H9 (cell line): ENCODE measurements at regions not wholly inside any gene's neighbourhood (a gene's known extent, or its start where the extent isn't known, plus 50 kb on each side); places are given as distances from the start of the nearest gene placed in this dataset.

Experiments
- DNase-seq: peaks from one replicate; pipeline ENCODE4 v3.0.0-alpha.2; 2017
- H2AFZ ChIP-seq: one replicate; pipeline ENCODE4 v1.6.1; 2013; ENCODE audit warnings: mild to moderate bottlenecking, low read length, control low read depth, moderate library complexity
- H2AK5ac ChIP-seq: 2 replicates; pipeline ENCODE4 v1.6.1; 2013; ENCODE audit warnings: low read length, control low read depth, mixed read lengths; ENCODE audit not compliant: insufficient read length
- H2BK120ac ChIP-seq: one replicate; pipeline ENCODE4 v1.6.1; 2013; ENCODE audit warnings: low read depth, mild to moderate bottlenecking, low read length, control low read depth, inconsistent platforms; ENCODE audit not compliant: poor library complexity, severe bottlenecking
- H2BK12ac ChIP-seq: 2 replicates; pipeline ENCODE4 v1.6.1; 2013; ENCODE audit warnings: low read length, control low read depth, mixed read lengths, low read depth; ENCODE audit not compliant: insufficient read length
- H2BK15ac ChIP-seq: 2 replicates; pipeline ENCODE4 v1.6.1; 2013; ENCODE audit warnings: low read depth, low read length, control low read depth
- H2BK20ac ChIP-seq: one replicate; pipeline ENCODE4 v1.6.1; 2013; ENCODE audit warnings: low read depth, mild to moderate bottlenecking, low read length, control low read depth, inconsistent platforms; ENCODE audit not compliant: poor library complexity, severe bottlenecking
- H2BK5ac ChIP-seq: 2 replicates; pipeline ENCODE4 v1.6.1; 2013; ENCODE audit warnings: low read length, control low read depth, mixed read lengths; ENCODE audit not compliant: insufficient read length
- H3K14ac ChIP-seq: 2 replicates; pipeline ENCODE4 v1.6.1; 2013; ENCODE audit warnings: low read length, control low read depth; ENCODE audit not compliant: insufficient read depth
- H3K18ac ChIP-seq: 2 replicates; pipeline ENCODE4 v1.6.1; 2013; ENCODE audit warnings: low read depth, mild to moderate bottlenecking, mixed read lengths, low read length, control low read depth; ENCODE audit not compliant: insufficient read length
- H3K23ac ChIP-seq: 2 replicates; pipeline ENCODE4 v1.6.1; 2013; ENCODE audit warnings: low read length, control low read depth, mixed read lengths, low read depth; ENCODE audit not compliant: insufficient read length
- H3K23me2 ChIP-seq: 2 replicates; pipeline ENCODE4 v1.6.1; 2013; ENCODE audit warnings: low read depth, mild to moderate bottlenecking, mixed read lengths, low read length, control low read depth; ENCODE audit not compliant: insufficient read length, poor library complexity, severe bottlenecking
- H3K27ac ChIP-seq: 2 replicates; pipeline ENCODE4 v1.5.1; 2013; ENCODE audit warnings: low read length, control low read depth, mixed read lengths, low read depth; ENCODE audit not compliant: insufficient read length
- H3K27me3 ChIP-seq: 2 replicates; pipeline ENCODE4 v1.6.1; 2013; ENCODE audit warnings: low read length, control low read depth, inconsistent platforms; ENCODE audit not compliant: insufficient read depth
- H3K4ac ChIP-seq: 2 replicates; pipeline ENCODE4 v1.6.1; 2013; ENCODE audit warnings: low read depth, mild to moderate bottlenecking, control low read depth, inconsistent platforms, low read length, moderate library complexity
- H3K4me1 ChIP-seq: 2 replicates; pipeline ENCODE4 v1.6.1; 2013; ENCODE audit warnings: low read length, control low read depth, inconsistent platforms; ENCODE audit not compliant: insufficient read depth
- H3K4me2 ChIP-seq: 2 replicates; pipeline ENCODE4 v1.6.1; 2013; ENCODE audit warnings: low read length, control low read depth, mixed read lengths; ENCODE audit not compliant: insufficient read length, insufficient read depth
- H3K56ac ChIP-seq: 2 replicates; pipeline ENCODE4 v1.6.1; 2013; ENCODE audit warnings: low read depth, mild to moderate bottlenecking, mixed read lengths, low read length, control low read depth; ENCODE audit not compliant: insufficient read length
- H3K79me1 ChIP-seq: 2 replicates; pipeline ENCODE4 v1.6.1; 2013; ENCODE audit warnings: low read depth, mild to moderate bottlenecking, moderate library complexity, low read length, control low read depth, inconsistent platforms; ENCODE audit not compliant: insufficient read depth, poor library complexity, severe bottlenecking
- H3K79me2 ChIP-seq: 2 replicates; pipeline ENCODE4 v1.6.1; 2013; ENCODE audit warnings: low read length, control low read depth, inconsistent platforms; ENCODE audit not compliant: insufficient read depth
- H3K9ac ChIP-seq: 2 replicates; pipeline ENCODE4 v1.6.1; 2013; ENCODE audit warnings: low read length, control low read depth, mixed read lengths; ENCODE audit not compliant: insufficient read length; ENCODE audit errors: extremely low read depth
- H3K9me3 ChIP-seq: one replicate; pipeline ENCODE4 v1.6.1; 2013; ENCODE audit warnings: low read depth, low read length, inconsistent platforms; ENCODE audit not compliant: control insufficient read depth
- H3T11ph ChIP-seq: one replicate; pipeline ENCODE4 v1.6.1; 2013; ENCODE audit warnings: mild to moderate bottlenecking, low read length, control low read depth, inconsistent platforms
- H4K20me1 ChIP-seq: one replicate; pipeline ENCODE4 v1.6.1; 2013; ENCODE audit not compliant: control insufficient read depth, insufficient read length, insufficient read depth
- H4K5ac ChIP-seq: 2 replicates; pipeline ENCODE4 v1.6.1; 2013; ENCODE audit warnings: low read depth, mild to moderate bottlenecking, mixed read lengths, low read length, control low read depth; ENCODE audit not compliant: insufficient read length
- H4K8ac ChIP-seq: replicated peaks from 2 replicates; pipeline ENCODE4 v1.6.1; 2013; ENCODE audit warnings: low read length, control low read depth, mixed read lengths, low read depth; ENCODE audit not compliant: insufficient read length
- H4K91ac ChIP-seq: 2 replicates; pipeline ENCODE4 v1.6.1; 2013; ENCODE audit warnings: low read depth, mild to moderate bottlenecking, moderate library complexity, mixed read lengths, low read length, control low read depth; ENCODE audit not compliant: insufficient read length
- H3K27ac Mint-ChIP-seq, 3 experiments: 2 replicates in 2 of 3; 3 replicates in 1 of 3; pipeline ENCODE4 v1.8.0; 2020 to 2021; ENCODE audit warnings: mixed read lengths in 3 of 3, mild to moderate bottlenecking in 1 of 3, moderate library complexity in 1 of 3
- H3K27me3 Mint-ChIP-seq: 2 replicates; pipeline ENCODE4 v1.8.0; 2021; ENCODE audit warnings: low read depth, mild to moderate bottlenecking, moderate library complexity, mixed read lengths
- H3K36me3 Mint-ChIP-seq, 3 experiments: 2 replicates in 2 of 3; 3 replicates in 1 of 3; pipeline ENCODE4 v1.8.0; 2020 to 2021; ENCODE audit warnings: low read depth in 3 of 3, mixed read lengths in 3 of 3; ENCODE audit not compliant: insufficient read depth in 1 of 3
- H3K4me1 Mint-ChIP-seq, 2 experiments: 2 replicates each; pipeline ENCODE4 v1.8.0; 2020; ENCODE audit warnings: mixed read lengths in 2 of 2
- H3K4me3 Mint-ChIP-seq, 2 experiments: 2 replicates in 1 of 2; 3 replicates in 1 of 2; pipeline ENCODE4 v1.8.0; 2020 to 2021; ENCODE audit warnings: mild to moderate bottlenecking in 2 of 2, mixed read lengths in 2 of 2, moderate library complexity in 1 of 2
- H3K9me3 Mint-ChIP-seq, 2 experiments: 2 replicates in 1 of 2; 3 replicates in 1 of 2; pipeline ENCODE4 v1.8.0; 2020; ENCODE audit warnings: mild to moderate bottlenecking in 2 of 2, mixed read lengths in 2 of 2, moderate library complexity in 1 of 2
- WGBS: extraction: QIAGEN DNeasy Blood & Tissue Kit; methylation state at CpG from one replicate; pipeline ENCODE4 v1.1.7; 2013; ENCODE audit warnings: missing lambda C conversion rate, low lambda C conversion rate, mixed read lengths; ENCODE audit not compliant: insufficient read length; ENCODE audit errors: extremely low coverage; 5-methylcytosine and 5-hydroxymethylcytosine counted together
- TF ChIP-seq, protein P1 (sequence below): fragments of 200-600 bp; sonication (generic); conservative IDR thresholded peaks from 3 replicates; pipeline ENCODE4 v1.8.0; 2021; ENCODE audit warnings: antibody characterized with exemption, mild to moderate bottlenecking

DNA sequence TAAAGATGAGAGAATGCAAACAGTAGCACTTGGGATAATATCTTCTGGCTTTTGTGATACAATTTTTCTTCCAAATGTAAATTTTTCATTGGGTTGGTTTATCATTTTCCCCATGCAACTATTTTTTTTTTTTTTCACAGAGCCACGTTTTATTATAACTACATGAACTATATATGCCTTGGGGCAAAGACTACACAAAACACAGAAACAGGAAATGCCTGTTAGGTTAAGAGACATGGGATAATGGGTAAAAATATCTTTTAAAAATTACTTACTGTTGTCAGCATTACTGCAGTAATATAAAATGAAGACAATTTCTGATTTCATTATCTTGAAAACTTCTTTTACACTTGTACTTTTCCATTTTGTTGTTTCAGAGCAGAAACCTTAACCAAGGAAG is 74.6 kb downstream of the DISP1 start:
- no peak overlapping the region for H3K27ac Mint-ChIP-seq
- Histone ChIP-seq H3K79me1 (no peaks in the 10 kb centered on the region), H2BK120ac (no peak overlapping the region), H3K9me3 (no peaks in the 10 kb centered on the region), H4K20me1 (no peaks in the 10 kb centered on the region), H3K4me2 (no peak overlapping the region), H4K8ac (no peak overlapping the region), H3T11ph (no peak overlapping the region), H4K91ac (no peak overlapping the region), H2BK12ac (no peak overlapping the region), H3K4ac (no peak overlapping the region), H3K14ac (no peak overlapping the region), H3K9ac (no peak overlapping the region), H3K27me3 (no peaks in the 10 kb centered on the region), H2BK20ac (no peak overlapping the region), H3K23ac (no peak overlapping the region), H2AFZ (no peak overlapping the region), H3K56ac (no peak overlapping the region), H3K27ac (no peak overlapping the region), H3K4me1 (no peaks in the 10 kb centered on the region), H2BK15ac (no peak overlapping the region), H4K5ac (no peak overlapping the region), H2BK5ac (no peak overlapping the region), H3K79me2 (no peaks in the 10 kb centered on the region; the same call in 1 of the 2 replicates), H3K18ac (no peak overlapping the region), H3K23me2 (no peaks in the 10 kb centered on the region), H2AK5ac (no peak overlapping the region)
- WGBS, result no CpG with 5 or more reads among the region's 1 CpG
- H3K4me3 Mint-ChIP-seq, result no peak overlapping the region
- no peaks in the 10 kb centered on the region for H3K4me1 Mint-ChIP-seq
- TF ChIP-seq, protein P1, sequence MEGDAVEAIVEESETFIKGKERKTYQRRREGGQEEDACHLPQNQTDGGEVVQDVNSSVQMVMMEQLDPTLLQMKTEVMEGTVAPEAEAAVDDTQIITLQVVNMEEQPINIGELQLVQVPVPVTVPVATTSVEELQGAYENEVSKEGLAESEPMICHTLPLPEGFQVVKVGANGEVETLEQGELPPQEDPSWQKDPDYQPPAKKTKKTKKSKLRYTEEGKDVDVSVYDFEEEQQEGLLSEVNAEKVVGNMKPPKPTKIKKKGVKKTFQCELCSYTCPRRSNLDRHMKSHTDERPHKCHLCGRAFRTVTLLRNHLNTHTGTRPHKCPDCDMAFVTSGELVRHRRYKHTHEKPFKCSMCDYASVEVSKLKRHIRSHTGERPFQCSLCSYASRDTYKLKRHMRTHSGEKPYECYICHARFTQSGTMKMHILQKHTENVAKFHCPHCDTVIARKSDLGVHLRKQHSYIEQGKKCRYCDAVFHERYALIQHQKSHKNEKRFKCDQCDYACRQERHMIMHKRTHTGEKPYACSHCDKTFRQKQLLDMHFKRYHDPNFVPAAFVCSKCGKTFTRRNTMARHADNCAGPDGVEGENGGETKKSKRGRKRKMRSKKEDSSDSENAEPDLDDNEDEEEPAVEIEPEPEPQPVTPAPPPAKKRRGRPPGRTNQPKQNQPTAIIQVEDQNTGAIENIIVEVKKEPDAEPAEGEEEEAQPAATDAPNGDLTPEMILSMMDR, result no peak
- H3K36me3 Mint-ChIP-seq, result peaks cover 3 to 9% (median 8%) of the 10 kb centered on the region in 3 experiments; a peak in 6 of 7 replicates
- peaks cover 3 to 6% of the 10 kb centered on the region in 2 experiments; a peak in 3 of 5 replicates for H3K9me3 Mint-ChIP-seq
- DNase-seq, result no peak
- H3K27me3 Mint-ChIP-seq, result no peaks in the 10 kb centered on the region
